Thyroid gland (tissue), 4 donors: ENCODE measurements at regions not wholly inside any gene's neighbourhood (a gene's known extent, or its start where the extent isn't known, plus 50 kb on each side); places are given as distances from the start of the nearest gene placed in this dataset.

Experiments used
- CTCF ChIP-seq, 6 experiments: fragments of 200-600 bp in 3 of 6; fragments of 450-650 bp in 3 of 6; sonication (generic) in 3 of 6; IDR thresholded peaks; one replicate each; pipeline ENCODE4 v1.5.1; 2016 to 2019; ENCODE audit warnings: antibody characterized with exemption in 6 of 6, mild to moderate bottlenecking in 2 of 6, inconsistent platforms in 1 of 6, moderate library complexity in 1 of 6
- POLR2A ChIP-seq, 2 donors: fragments of 450-650 bp; IDR thresholded peaks; one replicate each; pipeline ENCODE4 v1.6.1; 2017; ENCODE audit warnings: antibody characterized with exemption in 2 of 2, mild to moderate bottlenecking in 2 of 2, moderate library complexity in 1 of 2

- TF ChIP-seq CTCF (IDR thresholded peaks at IDR 0.05) (no peak), POLR2A (IDR thresholded peaks at IDR 0.05) (no peak)
Observed at GRCh38 chr13:40148742-40149141, 493.3 kb downstream of the COG6 start.
